Esophagus squamous epithelium (tissue), 5 donors: ENCODE measurements at regions not wholly inside any gene's neighbourhood (a gene's known extent, or its start where the extent isn't known, plus 50 kb on each side); places are given as distances from the start of the nearest gene placed in this dataset.

Source experiments
- DNase-seq: peaks from one replicate; lab custom pipeline; 2025; lab: John Stamatoyannopoulos, UW
- H3K27ac ChIP-seq, 4 donors: fragments of 200-600 bp; sonication (generic); one replicate each; pipeline ENCODE4 v1.5.1; 2016 to 2019; ENCODE audit warnings: mild to moderate bottlenecking in 1 of 4
- H3K27me3 ChIP-seq, 4 donors: fragments of 200-600 bp; sonication (generic); 1 replicate in 3 of 4; 2 replicates in 1 of 4; pipeline versions ENCODE4 v1.5.1 to v1.6.0; 2017 to 2021; ENCODE audit warnings: antibody characterized with exemption in 1 of 4
- H3K36me3 ChIP-seq, 3 donors: fragments of 200-600 bp; sonication (generic); one replicate each; pipeline ENCODE4 v1.5.1; 2016 to 2019
- H3K4me1 ChIP-seq, 3 donors: fragments of 200-600 bp; sonication (generic); one replicate each; pipeline ENCODE4 v1.5.1; 2017 to 2019
- H3K4me3 ChIP-seq, 4 donors: fragments of 200-600 bp; sonication (generic); 1 replicate in 3 of 4; 2 replicates in 1 of 4; pipeline ENCODE4 v1.5.1; 2016 to 2019; ENCODE audit warnings: mild to moderate bottlenecking in 2 of 4, moderate library complexity in 1 of 4
- H3K9me3 ChIP-seq, 3 donors: fragments of 200-600 bp; sonication (generic); one replicate each; pipeline ENCODE4 v1.5.1; 2016 to 2019
- CTCF ChIP-seq, 6 experiments: fragments of 450-650 bp in 4 of 6; fragments of 200-600 bp in 2 of 6; sonication (generic) in 2 of 6; IDR thresholded peaks; one replicate each; pipeline ENCODE4 v1.5.1; 2016 to 2019; ENCODE audit warnings: antibody characterized with exemption in 6 of 6, mild to moderate bottlenecking in 4 of 6, moderate library complexity in 4 of 6
- POLR2A ChIP-seq, 4 donors: fragments of 450-650 bp; IDR thresholded peaks; one replicate each; pipeline ENCODE4 v1.6.1; 2017; ENCODE audit warnings: antibody characterized with exemption in 4 of 4, mild to moderate bottlenecking in 4 of 4, moderate library complexity in 3 of 4
- WGBS, 2 donors: methylation state at CpG; one replicate each; pipeline ENCODE4 v1.1.5; 2018; 5-methylcytosine and 5-hydroxymethylcytosine counted together
- intact Hi-C: fragments of 100-400 bp; cut with DNase I; formaldehyde crosslinking; loops from one replicate; pipeline ENCODE4 v1.15.0; 2022
- donor health status: DM: yes; HTN: yes; CAD: no.

GRCh38 chr12:5345534-5345933 is 86.4 kb upstream of the NTF3 start:
- Histone ChIP-seq H3K4me3 (no peak overlapping the region), H3K27ac (no peak overlapping the region), H3K27me3 (peaks cover 0 to 12% (median 0%) of the 10 kb centered on the region in 4 donors), H3K9me3 (no peaks in the 10 kb centered on the region), H3K36me3 (no peaks in the 10 kb centered on the region), H3K4me1 (peaks cover 0 to 27% (median 4%) of the 10 kb centered on the region in 3 donors)
- intact Hi-C loops, result no loop called here
- TF ChIP-seq CTCF (IDR thresholded peaks at IDR 0.05), result no peak
- no peak for TF ChIP-seq POLR2A (IDR thresholded peaks at IDR 0.05)
- DNase-seq, result no peak

GRCh38 chr12:5348057-5348456 is 83.9 kb upstream of the NTF3 start:
- WGBS, 2 donors, result 23 to 30% methylated on average over 3 of the region's 3 CpGs
- Histone ChIP-seq H3K27ac (no peak overlapping the region), H3K27me3 (peaks cover 0 to 12% (median 0%) of the 10 kb centered on the region in 4 donors), H3K36me3 (no peaks in the 10 kb centered on the region), H3K4me3 (no peak overlapping the region), H3K9me3 (peaks cover 0 to 7% (median 0%) of the 10 kb centered on the region in 3 donors), H3K4me1 (peaks cover 0 to 27% (median 4%) of the 10 kb centered on the region in 3 donors)
- intact Hi-C loops, result no loop called here
- TF ChIP-seq CTCF (IDR thresholded peaks at IDR 0.05) (no peak), POLR2A (IDR thresholded peaks at IDR 0.05) (no peak)
- no peak for DNase-seq

GRCh38 chr12:5348491-5348890 is 83.4 kb upstream of the NTF3 start:
- no peak overlapping the region for H3K27ac ChIP-seq
- H3K36me3 ChIP-seq, result no peaks in the 10 kb centered on the region
- H3K27me3 ChIP-seq, result peaks cover 0 to 12% (median 0%) of the 10 kb centered on the region in 4 donors
- WGBS, 2 donors, result 36 to 42% methylated on average over 4 of the region's 4 CpGs
- no peak for TF ChIP-seq CTCF (IDR thresholded peaks at IDR 0.05)
- TF ChIP-seq POLR2A (IDR thresholded peaks at IDR 0.05), result no peak
- intact Hi-C loops, result no loop called here
- no peak for DNase-seq
- peaks cover 0 to 11% (median 0%) of the 10 kb centered on the region in 3 donors for H3K9me3 ChIP-seq
- H3K4me3 ChIP-seq, result no peak overlapping the region
- peaks cover 0 to 27% (median 4%) of the 10 kb centered on the region in 3 donors for H3K4me1 ChIP-seq

GRCh38 chr12:5364036-5364770 is 67.7 kb upstream of the NTF3 start:
- Histone ChIP-seq H3K36me3 (no peaks in the 10 kb centered on the region), H3K4me3 (no peak overlapping the region), H3K9me3 (no peaks in the 10 kb centered on the region), H3K27me3 (peaks cover 0 to 8% (median 0%) of the 10 kb centered on the region in 4 donors), H3K4me1 (peaks cover 0 to 8% (median 0%) of the 10 kb centered on the region in 3 donors), H3K27ac (no peak overlapping the region)
- DNase-seq, result no peak
- intact Hi-C loops, result no loop called here
- WGBS, 2 donors, result 85 to 90% methylated on average over 5 of the region's 5 CpGs
- no peak for TF ChIP-seq CTCF (IDR thresholded peaks at IDR 0.05)
- TF ChIP-seq POLR2A (IDR thresholded peaks at IDR 0.05), result no peak

GRCh38 chr12:5369298-5369697 is 62.6 kb upstream of the NTF3 start:
- WGBS, 2 donors, result 71 to 75% methylated on average over 6 of the region's 6 CpGs
- intact Hi-C loops, result no loop called here
- no peak overlapping the region for H3K4me3 ChIP-seq

More at GRCh38 chr12:5369298-5369697, 62.6 kb upstream of the NTF3 start:
- peaks cover 0 to 8% (median 0%) of the 10 kb centered on the region in 3 donors for H3K4me1 ChIP-seq
- TF ChIP-seq CTCF (IDR thresholded peaks at IDR 0.05), result no peak
- H3K36me3 ChIP-seq, result no peaks in the 10 kb centered on the region
- no peak overlapping the region for H3K27ac ChIP-seq
- no peak for DNase-seq
- H3K27me3 ChIP-seq, result peaks cover 0 to 6% (median 0%) of the 10 kb centered on the region in 4 donors
- no peaks in the 10 kb centered on the region for H3K9me3 ChIP-seq
